GM10248 (cell line): ENCODE measurements at regions not wholly inside any gene's neighbourhood (a gene's known extent, or its start where the extent isn't known, plus 50 kb on each side); places are given as distances from the start of the nearest gene placed in this dataset.
A peak's percentile ranks its signal among the peaks of the same experiment; 100 is the strongest.

ENCODE experiments used
- CTCF ChIA-PET: fragments of 300-600 bp; sonication (Branson Sonifier 250); formaldehyde crosslinking; extraction: SDS; loops from one replicate; lab custom pipeline; 2021; ENCODE audit warnings: antibody characterized with exemption; lab: Yijun Ruan, JAX
- POLR2A ChIA-PET: fragments of 350-650 bp; sonication (Branson Sonifier 250); formaldehyde crosslinking; extraction: SDS; loops from one replicate; lab custom pipeline; 2020; ENCODE audit warnings: antibody characterized with exemption; lab: Yijun Ruan, JAX
- DNase-seq: peaks from one replicate; pipeline ENCODE4 v3.0.0; 2012; ENCODE audit errors: extremely low spot score
- TF ChIP-seq, protein P1 (sequence below): IDR thresholded peaks from 2 replicates; pipeline ENCODE4 v1.5.1; 2012; ENCODE audit warnings: mild to moderate bottlenecking, low read depth; ENCODE audit errors: extremely low read depth, missing control alignments, control extremely low read depth

DNA sequence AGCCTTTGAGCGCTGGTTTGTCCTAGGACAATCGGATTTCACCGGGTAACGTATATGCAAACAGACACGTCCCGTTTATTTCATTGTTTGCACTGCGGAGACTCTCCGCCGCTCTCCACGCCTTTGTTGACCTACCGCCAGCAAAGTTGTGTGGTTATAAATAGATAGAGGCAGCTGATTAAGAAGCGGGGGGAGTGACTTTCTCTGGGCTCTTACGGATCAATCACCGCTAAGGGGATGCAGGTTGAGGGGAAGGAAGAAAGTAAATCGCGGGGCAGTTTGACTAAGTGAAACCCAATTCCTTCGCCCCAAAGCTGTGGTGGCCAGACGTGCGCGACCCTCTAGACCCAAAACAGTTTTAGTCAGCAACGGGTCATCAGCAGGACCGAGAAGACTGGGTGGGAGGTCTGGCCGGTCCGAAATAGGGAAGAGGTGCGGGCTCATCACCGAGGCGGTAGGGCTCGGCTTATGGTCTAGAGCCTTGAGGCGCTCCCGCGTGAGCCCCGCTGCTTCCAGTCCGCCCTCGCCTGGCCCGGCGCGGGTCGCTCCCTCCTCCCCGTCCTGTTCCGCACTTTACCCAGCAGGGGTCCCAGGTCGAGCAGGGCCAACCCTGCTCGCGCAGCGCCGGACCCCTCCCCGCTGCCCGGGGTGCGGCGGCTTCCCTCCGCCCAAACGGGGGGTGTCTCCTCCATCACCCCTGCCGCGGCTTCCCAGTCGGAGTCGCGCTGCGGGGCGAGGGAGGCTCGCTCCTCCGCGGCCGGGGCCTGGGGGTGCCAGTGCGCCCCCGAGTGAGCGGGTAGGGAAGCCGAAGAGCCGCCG, 120.8 kb upstream of the RRP15 start:
- ChIA-PET CTCF (no interaction called here), POLR2A (no interaction called here)
- TF ChIP-seq, protein P1, sequence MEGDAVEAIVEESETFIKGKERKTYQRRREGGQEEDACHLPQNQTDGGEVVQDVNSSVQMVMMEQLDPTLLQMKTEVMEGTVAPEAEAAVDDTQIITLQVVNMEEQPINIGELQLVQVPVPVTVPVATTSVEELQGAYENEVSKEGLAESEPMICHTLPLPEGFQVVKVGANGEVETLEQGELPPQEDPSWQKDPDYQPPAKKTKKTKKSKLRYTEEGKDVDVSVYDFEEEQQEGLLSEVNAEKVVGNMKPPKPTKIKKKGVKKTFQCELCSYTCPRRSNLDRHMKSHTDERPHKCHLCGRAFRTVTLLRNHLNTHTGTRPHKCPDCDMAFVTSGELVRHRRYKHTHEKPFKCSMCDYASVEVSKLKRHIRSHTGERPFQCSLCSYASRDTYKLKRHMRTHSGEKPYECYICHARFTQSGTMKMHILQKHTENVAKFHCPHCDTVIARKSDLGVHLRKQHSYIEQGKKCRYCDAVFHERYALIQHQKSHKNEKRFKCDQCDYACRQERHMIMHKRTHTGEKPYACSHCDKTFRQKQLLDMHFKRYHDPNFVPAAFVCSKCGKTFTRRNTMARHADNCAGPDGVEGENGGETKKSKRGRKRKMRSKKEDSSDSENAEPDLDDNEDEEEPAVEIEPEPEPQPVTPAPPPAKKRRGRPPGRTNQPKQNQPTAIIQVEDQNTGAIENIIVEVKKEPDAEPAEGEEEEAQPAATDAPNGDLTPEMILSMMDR = no peak
- DNase-seq = peak; percentile 13

- peak; percentile 22 for DNase-seq
- ChIA-PET CTCF (interaction anchor here (1.0 kb wide), 1 partner anchor 27 kb away, joined by 3 read pairs; no protein-coding TSS in a partner anchor), POLR2A (no interaction called here)
- TF ChIP-seq, protein P1 = no peak
Observed at GRCh38 chr1:218164930-218165700, 120.0 kb upstream of the RRP15 start.

- ChIA-PET POLR2A (no interaction called here), CTCF (interaction anchor here (1.0 kb wide), 1 partner anchor 26 kb away, joined by 3 read pairs; no protein-coding TSS in a partner anchor)
- DNase-seq = no peak
Observed at GRCh38 chr1:218165701-218166114, 119.4 kb upstream of the RRP15 start.

GRCh38 chr1:218166268-218166945, 118.7 kb upstream of the RRP15 start:
- POLR2A ChIA-PET = no interaction called here
- no peak for DNase-seq
- TF ChIP-seq, protein P1 = no peak
- CTCF ChIA-PET = interaction anchor here (1.0 kb wide), 1 partner anchor 25 kb away, joined by 3 read pairs; no protein-coding TSS in a partner anchor

More at GRCh38 chr1:218165701-218166114, 119.4 kb upstream of the RRP15 start:
- TF ChIP-seq, protein P1 = no peak

- TF ChIP-seq, protein P1 = peak; percentile 68
- peak; percentile 14 for DNase-seq
- ChIA-PET CTCF (no interaction called here), POLR2A (no interaction called here)
Observed at GRCh38 chr1:218171302-218171893, 113.7 kb upstream of the RRP15 start.
